NCI-H345 treated with DMSO at 0.1 percent for 48 hours (cell line): ENCODE measurements at regions not wholly inside any gene's neighbourhood (a gene's known extent, or its start where the extent isn't known, plus 50 kb on each side); places are given as distances from the start of the nearest gene placed in this dataset.
"Not testable (repeated sequence)": the region's sequence is repeated elsewhere in the genome, so short reads cannot be mapped to it uniquely, and the experiment has no call there.

Experiments
- DNase-seq: peaks from one replicate; lab custom pipeline; 2025; ENCODE audit not compliant: unreplicated experiment; lab: John Stamatoyannopoulos, UW

- DNase-seq, result not testable (repeated sequence)
These were observed 244.5 kb upstream of the TRIB2 start for GRCh38 chr2:12472265-12472664.

GRCh38 chr2:12478151-12479064, 238.3 kb upstream of the TRIB2 start:
- no peak for DNase-seq

GRCh38 chr2:12479065-12479601, 237.6 kb upstream of the TRIB2 start:
- DNase-seq, result no peak

- DNase-seq, result no peak
These were observed 232.1 kb upstream of the TRIB2 start for GRCh38 chr2:12484536-12485115.

- DNase-seq, result no peak
These were observed 230.3 kb upstream of the TRIB2 start for GRCh38 chr2:12486205-12487118.

- DNase-seq, result no peak
These were observed 229.3 kb upstream of the TRIB2 start for GRCh38 chr2:12487253-12488004.

- no peak for DNase-seq
These were observed 228.1 kb upstream of the TRIB2 start for GRCh38 chr2:12488352-12489318.

GRCh38 chr2:12490641-12491040, 226.1 kb upstream of the TRIB2 start:
- no peak for DNase-seq

GRCh38 chr2:12492360-12492759, 224.4 kb upstream of the TRIB2 start:
- DNase-seq, result not testable (repeated sequence)

GRCh38 chr2:12493031-12493513, 223.7 kb upstream of the TRIB2 start:
- no peak for DNase-seq

- DNase-seq, result no peak
These were observed 221.4 kb upstream of the TRIB2 start for GRCh38 chr2:12495247-12495868.

GRCh38 chr2:12498286-12498685, 218.4 kb upstream of the TRIB2 start:
- no peak for DNase-seq

- DNase-seq, result no peak
These were observed 218.0 kb upstream of the TRIB2 start for GRCh38 chr2:12498704-12499103.

GRCh38 chr2:12500899-12501298, 215.8 kb upstream of the TRIB2 start:
- no peak for DNase-seq

GRCh38 chr2:12501469-12502158, 215.1 kb upstream of the TRIB2 start:
- no peak for DNase-seq

GRCh38 chr2:12502759-12503158, 214.0 kb upstream of the TRIB2 start:
- no peak for DNase-seq

GRCh38 chr2:12504443-12504842, 212.3 kb upstream of the TRIB2 start:
- no peak for DNase-seq

GRCh38 chr2:12506846-12507245, 209.9 kb upstream of the TRIB2 start:
- DNase-seq, result no peak
